NT2/D1 (cell line): ENCODE measurements at regions not wholly inside any gene's neighbourhood (a gene's known extent, or its start where the extent isn't known, plus 50 kb on each side); places are given as distances from the start of the nearest gene placed in this dataset.

Experiments
- YY1 ChIP-seq: IDR thresholded peaks from 2 replicates; pipeline ENCODE4 v1.6.1; 2011; ENCODE audit not compliant: insufficient read length, insufficient read depth
- ZNF274 ChIP-seq: IDR thresholded peaks from 2 replicates; pipeline ENCODE4 v1.6.1; 2011; ENCODE audit warnings: mild to moderate bottlenecking, low read depth, low read length

DNA sequence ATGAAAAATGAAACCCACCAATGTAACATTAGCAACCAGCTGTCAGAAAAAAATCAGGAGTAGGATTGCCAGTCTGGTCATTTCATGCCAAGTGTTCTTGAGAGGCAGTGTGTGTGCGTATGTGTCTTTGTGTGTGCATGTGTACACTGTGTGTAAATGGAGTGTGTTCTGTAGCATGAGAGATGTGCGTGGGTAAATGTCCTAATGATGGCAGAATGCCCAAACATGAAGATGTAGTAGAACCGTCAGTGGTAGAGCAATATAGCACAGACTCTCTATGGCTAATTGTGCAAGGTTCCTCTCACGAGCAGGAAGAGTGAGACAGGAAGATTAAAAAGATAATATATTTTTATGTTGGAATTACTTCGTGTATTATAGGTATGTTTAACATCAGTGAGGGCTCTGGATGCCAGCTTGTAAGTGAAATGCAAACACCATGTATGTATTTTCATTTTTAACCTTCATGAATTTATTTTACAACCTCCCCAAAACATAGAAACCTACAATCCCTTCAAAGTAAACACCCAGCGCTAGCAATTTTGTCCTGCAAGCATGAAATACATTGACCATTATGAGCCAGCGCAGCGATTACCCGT lies 1038.7 kb downstream of the IGSF11 start:
- TF ChIP-seq ZNF274 (no peak), YY1 (no peak)
